Activated gamma-delta T cell treated with Interleukin-2 at 50 U/mL for 16 hours (primary cell): ENCODE measurements at regions not wholly inside any gene's neighbourhood (a gene's known extent, or its start where the extent isn't known, plus 50 kb on each side); places are given as distances from the start of the nearest gene placed in this dataset.
"Not testable (repeated sequence)": the region's sequence is repeated elsewhere in the genome, so short reads cannot be mapped to it uniquely, and the experiment has no call there.

ENCODE experiments used
- DNase-seq: peaks from one replicate; pipeline ENCODE4 v3.0.0-alpha.2; 2020

DNA sequence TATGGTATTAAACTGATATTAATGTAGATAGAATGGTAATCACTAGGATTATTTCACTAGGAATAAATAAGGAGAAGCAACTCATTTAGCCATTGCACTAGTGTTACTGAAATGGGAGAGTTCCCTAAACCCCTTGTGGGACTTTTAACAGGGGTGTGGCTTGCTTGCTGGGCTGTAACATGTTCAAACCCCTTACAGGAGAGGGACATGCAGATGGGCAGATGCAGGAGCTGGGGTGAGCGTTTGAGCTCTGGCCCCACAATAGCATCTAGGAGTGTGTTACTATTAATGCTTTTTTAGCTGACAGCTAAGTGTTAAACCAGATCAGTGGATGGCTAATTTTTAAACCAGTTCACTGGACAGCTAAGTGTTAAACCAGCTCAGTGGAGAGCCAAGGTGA lies 89.3 kb upstream of the ST8SIA4 start:
- no peak for DNase-seq

DNA sequence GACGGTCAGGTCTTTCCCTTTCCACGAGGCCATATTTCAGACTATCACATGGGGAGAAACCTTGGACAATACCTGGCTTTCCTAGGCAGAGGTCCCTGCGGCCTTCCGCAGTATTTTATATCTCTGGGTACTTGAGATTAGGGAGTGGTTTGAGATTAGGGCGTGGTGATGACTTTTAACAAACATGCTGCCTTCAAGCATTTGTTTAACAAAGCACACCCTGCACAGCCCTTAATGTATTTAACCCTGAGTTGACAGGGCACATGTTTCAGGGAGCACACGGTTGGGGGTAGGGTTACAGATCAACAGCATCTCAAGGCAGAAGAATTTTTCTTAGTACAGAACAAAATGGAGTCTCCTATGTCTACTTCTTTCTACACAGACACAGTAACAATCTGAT lies 80.5 kb upstream of the ST8SIA4 start:
- not testable (repeated sequence) for DNase-seq

DNA sequence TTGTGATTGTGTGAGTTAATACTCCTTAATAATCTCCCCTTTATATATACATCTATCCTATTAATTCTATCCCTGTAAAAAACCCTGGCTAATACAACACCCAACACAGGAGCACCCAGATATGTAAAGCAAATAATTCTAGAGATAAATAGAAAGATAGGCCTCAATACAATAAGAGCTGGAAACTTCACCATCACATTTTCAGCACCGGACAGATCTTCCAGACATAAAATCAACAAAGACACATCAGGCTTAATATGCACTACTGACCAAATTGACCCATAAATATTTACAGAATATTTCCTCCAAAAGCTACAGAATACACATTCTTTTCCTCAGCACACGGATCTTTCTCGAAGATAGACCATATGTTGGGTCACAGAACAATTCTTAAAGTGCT lies 71.0 kb upstream of the ST8SIA4 start:
- no peak for DNase-seq

DNA sequence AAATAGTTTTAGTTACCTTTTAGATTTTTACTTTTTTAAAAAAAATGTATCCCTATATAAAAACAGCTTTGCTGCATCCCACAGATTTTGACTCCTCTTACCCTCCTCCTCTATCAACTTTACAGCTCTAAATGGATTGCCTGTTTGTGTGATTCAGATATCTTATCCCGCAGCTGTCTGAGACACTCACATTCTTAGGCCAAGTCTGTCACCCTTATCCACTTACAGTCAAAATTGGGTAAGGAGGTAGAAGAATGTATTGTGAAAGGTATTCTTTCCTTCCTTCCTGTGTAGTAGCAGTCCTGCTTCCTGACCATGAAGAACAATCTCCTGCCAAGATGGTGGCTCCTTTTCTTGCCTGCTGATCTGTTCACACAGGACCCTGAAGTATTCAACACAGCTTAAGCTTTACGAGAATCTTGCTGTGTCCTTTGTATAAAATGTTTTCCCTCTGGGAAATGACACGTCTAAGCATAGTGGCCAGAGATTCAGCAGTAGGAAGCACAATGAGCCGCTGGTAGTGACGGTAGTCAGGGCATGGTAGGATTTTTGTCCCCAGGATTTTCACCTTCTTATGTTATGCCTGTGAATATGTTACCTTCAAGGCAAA lies 67.7 kb upstream of the ST8SIA4 start:
- DNase-seq: no peak

DNA sequence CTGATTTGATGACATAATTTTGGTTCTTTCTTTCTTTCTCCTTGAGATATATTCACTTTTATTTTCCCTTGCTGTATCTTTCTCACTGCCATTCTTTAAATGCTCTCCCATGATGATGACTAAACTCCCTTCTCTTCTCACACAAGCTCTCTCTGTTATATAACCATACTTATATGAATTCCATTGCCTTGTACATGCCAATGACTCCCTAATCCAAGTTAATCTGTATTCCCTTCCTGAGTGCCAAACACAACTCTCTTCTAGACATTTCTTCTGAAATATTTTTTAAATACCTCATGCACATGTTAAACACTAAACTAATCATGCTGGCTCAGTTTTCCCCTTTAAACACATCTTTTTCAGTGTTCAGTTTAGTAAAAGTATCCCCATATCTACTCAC lies 62.2 kb upstream of the ST8SIA4 start:
- DNase-seq: no peak
